RPMI8226 (cell line): ENCODE measurements at regions not wholly inside any gene's neighbourhood (a gene's known extent, or its start where the extent isn't known, plus 50 kb on each side); places are given as distances from the start of the nearest gene placed in this dataset.

Source experiments
- DNase-seq: peaks from one replicate; pipeline ENCODE4 v3.0.0-alpha.2; 2015

DNA sequence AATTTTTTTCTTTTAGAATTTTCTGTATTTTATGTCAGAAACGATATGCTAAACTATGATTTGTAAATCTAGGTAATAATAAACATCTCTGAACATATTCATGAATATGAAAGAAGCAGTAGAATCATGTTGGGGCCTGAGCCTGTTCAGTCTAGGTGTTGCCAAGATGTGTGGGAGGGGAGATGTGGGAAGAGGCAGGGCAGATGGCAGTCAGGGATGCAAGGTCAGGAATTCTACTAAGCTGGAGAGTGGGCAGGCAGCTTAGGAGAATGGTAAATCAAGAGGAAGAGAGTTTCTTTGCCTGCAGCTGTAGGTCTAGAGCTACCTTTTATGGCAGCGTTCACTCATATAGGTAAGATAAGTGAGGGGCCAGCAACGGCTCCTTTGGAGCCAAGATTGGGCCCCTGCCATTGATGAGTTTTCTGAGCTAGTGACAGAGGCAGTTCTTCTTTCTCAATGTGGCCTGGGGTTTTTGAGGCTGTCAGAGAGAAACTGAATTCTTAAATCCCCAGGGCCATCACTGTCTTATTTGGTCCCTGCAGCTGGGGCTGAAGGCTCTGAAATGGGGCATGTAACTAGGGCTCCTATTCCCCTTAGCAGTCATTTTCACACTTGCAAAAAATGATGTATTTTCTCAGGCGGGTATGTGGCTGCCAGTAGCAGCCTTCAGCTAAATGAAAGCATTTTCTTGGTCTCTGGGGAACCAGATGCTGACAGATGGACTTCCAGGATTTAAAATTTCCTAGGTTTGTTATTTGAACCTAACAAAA is 232.8 kb downstream of the PIK3C3 start:
- DNase-seq: no peak

DNA sequence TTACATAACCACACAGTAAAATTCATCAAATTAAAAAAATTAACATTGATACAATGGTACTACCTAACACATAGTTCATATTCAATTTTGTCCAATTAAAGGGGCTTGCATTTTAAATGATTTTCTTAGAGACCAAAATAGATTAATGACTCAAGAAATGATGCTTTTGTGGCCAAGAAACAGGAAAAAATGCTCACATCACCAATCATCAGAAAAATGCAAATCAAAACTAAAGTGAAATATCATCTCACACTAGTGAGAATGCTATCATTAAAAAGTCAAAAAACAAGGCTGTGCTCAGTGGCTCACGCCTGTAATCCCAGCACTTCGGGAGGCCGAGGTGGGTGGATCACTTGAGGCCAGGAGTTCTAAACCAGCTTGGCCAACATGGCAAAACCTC is 235.6 kb downstream of the PIK3C3 start:
- DNase-seq: no peak

DNA sequence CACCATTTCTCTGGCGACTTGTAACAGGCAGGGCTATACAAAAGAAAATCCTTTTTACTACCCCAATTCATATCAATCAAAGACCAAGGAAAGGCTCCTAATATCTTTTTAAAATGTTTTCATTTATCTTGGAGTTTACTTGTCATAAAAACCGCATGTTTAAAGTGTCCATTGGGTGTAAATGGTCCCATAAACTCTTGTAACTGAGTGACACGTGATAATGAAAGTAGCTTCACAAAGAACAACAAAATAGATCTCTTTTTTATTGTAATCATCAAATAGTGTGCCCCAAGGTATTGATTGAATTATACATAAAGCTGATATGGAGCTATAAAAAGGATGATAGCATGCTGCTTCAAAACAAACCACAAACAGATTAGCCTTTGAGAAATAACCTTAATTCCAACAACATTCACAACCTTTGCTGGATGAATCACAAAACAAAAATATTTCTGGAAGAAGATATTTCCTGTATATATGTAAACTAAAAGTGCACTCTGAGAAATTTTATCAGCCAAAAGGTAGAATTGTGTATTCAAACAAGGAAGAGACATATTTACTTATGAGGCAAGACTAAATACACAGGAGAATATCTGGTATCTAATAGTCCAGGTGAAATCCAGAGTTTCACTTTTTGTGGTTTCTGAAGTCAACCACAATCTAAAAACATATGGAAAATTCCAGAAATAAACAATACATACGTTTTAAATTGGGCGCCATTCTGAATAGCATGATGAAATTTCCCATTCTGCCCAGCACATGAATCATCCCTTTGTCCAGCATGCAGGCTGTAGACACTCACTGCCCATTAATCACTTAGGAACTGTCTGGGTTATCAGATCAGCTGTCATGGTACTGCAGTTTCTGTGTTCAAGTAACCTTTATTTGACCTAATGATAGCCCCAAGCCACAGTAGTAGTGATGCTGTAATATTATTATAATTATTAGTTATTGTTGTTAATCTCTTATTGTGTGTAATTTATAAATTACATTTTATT is 237.5 kb downstream of the PIK3C3 start:
- no peak for DNase-seq

DNA sequence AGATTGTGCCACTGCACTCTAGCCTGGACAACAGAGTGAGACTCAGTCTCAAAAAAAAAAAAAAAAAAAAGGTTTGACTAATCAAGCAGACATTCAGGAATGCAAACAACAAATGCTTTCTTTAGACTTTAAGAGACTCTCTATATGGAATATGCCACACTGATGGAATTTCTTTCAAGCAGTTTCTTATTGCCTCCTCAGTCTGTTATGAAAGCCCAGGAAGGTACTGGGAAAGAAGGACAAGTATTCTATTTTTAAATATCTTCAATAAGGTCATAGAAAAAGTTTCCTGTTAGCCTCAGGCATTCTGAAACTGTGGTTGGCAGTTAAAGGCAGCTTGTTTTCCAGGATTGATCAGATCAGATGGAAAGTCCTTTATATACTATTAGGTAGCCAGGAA is 241.6 kb downstream of the PIK3C3 start:
- DNase-seq: no peak

DNA sequence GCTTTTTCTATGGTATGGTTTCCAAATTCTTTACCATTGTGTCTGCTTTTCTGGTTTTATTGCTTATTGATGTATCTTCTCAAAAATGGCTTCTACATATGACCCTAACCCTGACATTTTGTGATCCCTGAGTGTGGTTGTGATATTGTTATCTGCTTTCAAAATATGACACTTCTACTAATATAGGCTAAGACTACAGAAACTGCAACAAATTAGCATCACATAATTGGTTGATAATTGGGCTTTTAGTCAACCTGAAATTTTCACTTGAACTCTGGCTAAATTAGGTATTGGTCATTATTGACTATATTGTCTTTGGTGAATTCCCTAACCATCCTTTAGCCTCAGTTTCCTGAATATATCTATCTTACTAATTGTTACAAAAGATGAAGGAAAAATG is 246.1 kb downstream of the PIK3C3 start:
- no peak for DNase-seq

DNA sequence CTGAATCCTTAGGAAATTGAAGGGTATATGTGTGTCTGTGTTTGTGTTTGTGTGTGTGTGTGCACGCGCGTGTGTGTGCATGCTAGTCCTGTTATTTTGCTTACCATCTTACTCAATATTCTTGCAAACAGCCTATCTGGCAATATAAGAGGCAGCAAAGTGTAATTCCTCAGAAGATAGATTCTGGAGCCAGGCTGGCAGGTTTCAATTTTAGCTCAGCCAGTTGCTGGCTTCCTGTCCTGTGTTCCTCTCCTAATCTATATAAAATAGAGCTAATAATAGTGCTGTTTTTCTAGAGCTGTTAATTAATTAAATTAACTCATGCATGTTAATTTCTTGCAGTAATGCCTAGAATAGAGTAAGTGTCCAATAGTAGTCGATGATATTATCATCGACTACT is 256.2 kb downstream of the PIK3C3 start:
- DNase-seq: no peak

DNA sequence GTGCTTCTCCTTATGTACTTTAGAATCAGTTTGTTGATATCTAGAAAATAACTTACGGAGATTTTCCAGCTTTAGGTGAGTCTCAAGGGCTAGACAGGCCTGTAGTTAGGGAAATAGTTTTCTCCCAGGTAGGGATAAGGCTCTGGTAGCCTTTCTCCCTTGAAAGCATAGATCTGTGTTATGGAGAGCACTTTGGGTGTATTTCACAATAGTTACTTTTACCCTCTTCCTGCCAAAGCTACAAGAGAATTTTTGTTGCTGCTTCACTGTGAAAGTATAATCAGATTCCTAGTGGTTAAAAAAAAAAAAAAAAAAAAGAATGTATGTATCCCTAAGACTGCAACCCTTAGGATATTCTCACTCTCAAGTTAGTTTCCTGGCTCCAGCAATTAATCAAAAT is 267.5 kb downstream of the PIK3C3 start:
- no peak for DNase-seq

DNA sequence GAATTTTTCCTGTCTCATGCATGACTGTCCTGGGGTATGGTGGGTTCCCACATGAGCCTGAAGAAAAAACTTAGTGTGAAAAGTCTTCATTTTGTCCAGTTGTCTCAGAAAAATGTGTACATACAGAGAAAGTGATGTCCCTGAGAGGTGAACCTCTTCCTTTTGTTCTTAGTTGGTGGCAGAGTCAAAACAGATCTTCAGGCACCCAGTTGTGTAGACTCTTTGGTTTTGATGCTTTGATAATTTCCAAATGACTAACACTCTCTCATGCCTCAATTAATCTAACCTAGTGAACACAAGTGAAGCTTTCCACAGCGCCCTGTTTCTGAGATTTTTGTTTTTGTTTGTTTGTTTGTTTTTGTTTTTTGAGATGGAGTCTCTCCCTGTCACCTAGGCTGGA is 273.5 kb downstream of the PIK3C3 start:
- no peak for DNase-seq

DNA sequence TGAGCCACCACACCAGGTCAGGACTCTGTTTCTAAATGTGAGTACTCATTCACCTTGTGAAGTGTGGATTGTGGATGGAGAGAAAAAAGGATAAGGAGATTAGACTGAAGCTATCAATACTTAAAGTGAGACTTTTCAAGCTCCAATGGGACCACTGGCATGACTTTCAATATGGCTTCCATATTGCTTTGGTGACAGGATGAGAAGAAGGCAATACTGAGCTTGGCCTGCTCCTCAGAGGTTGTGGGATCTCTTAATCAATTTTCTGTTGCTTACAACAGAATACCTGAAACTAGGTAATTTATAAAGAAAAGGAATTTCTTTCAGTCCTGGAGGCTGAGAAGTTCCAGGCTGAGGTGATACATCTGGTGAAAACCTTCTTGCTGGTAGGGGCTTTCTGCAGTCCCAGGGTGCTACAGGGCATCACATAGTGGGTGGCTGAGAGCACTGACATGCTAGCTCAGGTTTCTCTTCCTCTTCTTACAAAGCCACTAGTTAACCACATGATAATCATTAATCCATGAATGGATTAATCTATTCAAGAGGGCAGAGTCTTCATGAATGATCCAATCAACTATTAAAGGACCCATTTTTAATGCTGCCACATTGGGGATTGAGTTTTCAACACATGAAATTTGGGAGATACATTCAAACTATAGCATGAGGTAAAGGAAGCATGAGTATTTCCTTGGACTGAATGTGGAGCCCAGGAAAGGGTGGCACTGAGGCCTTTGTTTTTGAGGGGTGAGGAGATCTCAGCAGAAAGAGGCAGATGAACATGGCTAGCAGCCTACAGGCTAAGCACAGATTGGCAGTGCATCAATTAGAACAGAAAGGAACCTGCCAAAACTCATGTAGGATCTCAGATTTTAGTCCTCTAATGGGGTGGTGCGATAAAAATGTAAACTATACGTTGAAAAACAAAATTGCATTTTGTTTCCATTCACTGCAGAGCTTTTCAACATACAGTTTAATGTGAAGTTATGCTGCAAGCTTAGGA is 274.5 kb downstream of the PIK3C3 start:
- DNase-seq: no peak

- DNase-seq: no peak
Observed at GRCh38 chr18:42230636-42231035, 275.6 kb downstream of the PIK3C3 start.

GRCh38 chr18:42231284-42231683 is 276.2 kb downstream of the PIK3C3 start:
- no peak for DNase-seq

GRCh38 chr18:42231796-42232195 is 276.8 kb downstream of the PIK3C3 start:
- DNase-seq: no peak

GRCh38 chr18:42233908-42234307 is 278.9 kb downstream of the PIK3C3 start:
- DNase-seq: no peak

DNA sequence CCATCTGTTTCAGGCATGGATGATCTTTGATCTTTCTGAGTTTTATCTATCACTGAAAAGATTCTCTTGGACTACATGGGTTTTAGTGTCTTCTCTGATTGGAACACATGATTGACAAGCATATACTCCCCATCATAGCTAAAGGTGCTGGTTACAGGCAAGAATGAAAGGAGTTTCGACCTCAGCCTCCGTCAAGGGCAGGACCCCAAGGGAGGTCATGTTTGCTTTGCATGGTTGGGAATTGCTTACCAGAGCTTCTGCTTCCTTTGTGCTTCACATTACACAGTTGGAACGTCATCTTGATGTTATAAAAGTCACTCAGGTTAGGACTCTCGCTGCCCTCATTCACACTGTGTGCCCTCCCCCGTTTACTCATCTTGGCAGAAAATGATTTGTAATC is 287.7 kb downstream of the PIK3C3 start:
- DNase-seq: no peak

- DNase-seq: no peak
Observed at GRCh38 chr18:42245137-42245536, 290.1 kb downstream of the PIK3C3 start.

GRCh38 chr18:42255908-42256765 is 301.1 kb downstream of the PIK3C3 start:
- DNase-seq: no peak

DNA sequence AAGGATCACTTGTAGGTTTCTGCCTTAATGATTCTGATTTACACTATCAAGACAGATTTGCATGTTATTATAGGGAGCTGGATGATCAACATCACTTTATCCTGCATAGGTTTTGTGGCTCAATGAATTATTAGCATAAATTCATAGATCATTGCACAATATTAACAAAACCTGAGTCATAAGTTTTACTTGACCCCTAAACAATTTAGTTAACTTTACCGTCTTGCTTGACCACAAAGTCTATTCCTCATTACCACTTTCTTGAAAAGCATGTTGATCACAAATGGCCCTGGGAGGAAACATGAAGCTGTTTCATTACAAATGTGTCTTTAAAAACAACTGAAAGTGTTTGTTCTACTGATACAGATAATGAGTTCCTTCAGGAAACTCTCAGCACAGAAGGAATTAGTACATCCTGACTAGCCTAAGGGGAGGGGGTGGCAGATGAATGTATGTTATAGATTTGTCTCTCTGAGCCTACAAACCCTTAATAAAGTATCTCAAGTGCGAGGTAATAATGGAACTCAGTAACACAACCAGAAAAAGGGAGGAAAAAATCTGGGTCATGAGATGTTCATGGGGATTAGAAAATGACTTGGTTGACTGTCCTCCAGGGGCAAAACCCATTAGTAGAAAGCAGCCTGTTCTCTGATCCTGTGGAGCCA is 303.4 kb downstream of the PIK3C3 start:
- DNase-seq: no peak

- no peak for DNase-seq
Observed at GRCh38 chr18:42261731-42262130, 306.7 kb downstream of the PIK3C3 start.

DNA sequence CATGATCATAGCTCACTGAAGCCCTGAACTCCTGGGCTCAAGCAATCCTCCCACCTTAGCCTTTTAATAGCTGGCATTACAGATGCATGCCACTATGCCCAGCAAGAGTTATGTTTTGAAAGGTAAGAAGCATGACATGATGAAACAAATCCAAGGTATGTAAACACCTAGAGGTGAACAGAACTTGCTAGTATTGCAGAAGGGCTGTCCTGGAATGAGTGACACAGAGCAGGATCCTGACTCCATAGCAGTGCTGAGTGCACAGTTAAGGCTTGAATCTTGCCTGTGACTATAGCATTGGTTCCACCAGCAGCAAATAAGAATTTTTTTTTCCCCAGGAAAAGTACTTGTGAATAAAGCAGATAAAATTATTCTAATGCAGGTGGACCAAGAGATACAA is 309.5 kb downstream of the PIK3C3 start:
- DNase-seq: no peak

DNA sequence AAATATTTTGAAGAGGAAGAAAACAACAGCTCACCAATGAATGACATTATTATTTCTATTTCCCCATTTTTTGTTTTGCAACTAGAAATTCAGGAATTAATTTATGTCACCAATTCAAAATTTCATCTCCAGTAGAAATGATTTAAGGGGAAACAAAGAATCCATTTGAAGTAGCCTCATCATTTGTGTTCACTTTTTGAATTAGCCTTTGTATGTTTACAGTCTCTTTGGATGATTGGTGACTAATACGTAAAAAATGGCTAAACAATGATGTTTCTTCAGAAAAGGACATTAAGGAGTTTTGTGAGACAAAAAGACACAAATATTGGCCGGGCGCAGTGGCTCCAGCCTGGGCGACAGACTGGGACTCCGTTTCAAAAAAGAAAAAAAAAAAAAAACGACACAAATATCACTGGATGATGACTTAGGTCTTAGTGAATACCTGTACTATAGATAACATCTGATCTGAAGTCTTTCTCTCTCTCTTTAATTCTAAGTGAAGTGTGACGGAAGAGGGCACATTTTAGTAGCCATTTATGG is 313.2 kb downstream of the PIK3C3 start:
- no peak for DNase-seq

GRCh38 chr18:42268798-42269197 is 313.8 kb downstream of the PIK3C3 start:
- DNase-seq: no peak
